HFFc6 (cell line): ENCODE measurements at regions not wholly inside any gene's neighbourhood (a gene's known extent, or its start where the extent isn't known, plus 50 kb on each side); places are given as distances from the start of the nearest gene placed in this dataset.

Source experiments
- DNase-seq: peaks from one replicate; pipeline ENCODE4 v3.0.0-alpha.2; 2018
- H3K27ac Mint-ChIP-seq: 2 replicates; pipeline ENCODE4 v1.8.0; 2020; ENCODE audit warnings: mild to moderate bottlenecking, mixed read lengths
- H3K27me3 Mint-ChIP-seq: 2 replicates; pipeline ENCODE4 v1.8.0; 2021; ENCODE audit warnings: mild to moderate bottlenecking, moderate library complexity, mixed read lengths; ENCODE audit not compliant: insufficient read depth
- H3K36me3 Mint-ChIP-seq: 2 replicates; pipeline ENCODE4 v1.8.0; 2021; ENCODE audit warnings: low read depth, mixed read lengths
- H3K4me1 Mint-ChIP-seq: 2 replicates; pipeline ENCODE4 v1.8.0; 2020; ENCODE audit warnings: low read depth, mixed read lengths
- H3K4me3 Mint-ChIP-seq: 2 replicates; pipeline ENCODE4 v1.8.0; 2020; ENCODE audit warnings: mild to moderate bottlenecking, moderate library complexity, mixed read lengths
- H3K9me3 Mint-ChIP-seq: 2 replicates; pipeline ENCODE4 v1.8.0; 2020; ENCODE audit warnings: mild to moderate bottlenecking, mixed read lengths
- CTCF ChIP-seq: fragments of 200-600 bp; sonication (generic); IDR thresholded peaks from 2 replicates; pipeline ENCODE4 v1.5.0; 2021; ENCODE audit warnings: antibody characterized with exemption, mild to moderate bottlenecking

GRCh38 chr9:80294318-80294717 is 722.6 kb downstream of the TLE4 start:
- no peaks in the 10 kb centered on the region; the same call in 1 of the 2 replicates for H3K27me3 Mint-ChIP-seq
- no peaks in the 10 kb centered on the region for H3K36me3 Mint-ChIP-seq
- H3K4me3 Mint-ChIP-seq, result no peak overlapping the region
- no peak for DNase-seq
- H3K9me3 Mint-ChIP-seq, result peaks cover 39% of the 10 kb centered on the region
- no peak overlapping the region for H3K27ac Mint-ChIP-seq
- no peaks in the 10 kb centered on the region for H3K4me1 Mint-ChIP-seq
- no peak for TF ChIP-seq CTCF

GRCh38 chr9:80292231-80292630 is 720.5 kb downstream of the TLE4 start:
- no peak for DNase-seq
- Mint-ChIP-seq H3K9me3 (peaks cover 31% of the 10 kb centered on the region), H3K27me3 (no peaks in the 10 kb centered on the region; the same call in 1 of the 2 replicates), H3K36me3 (no peaks in the 10 kb centered on the region), H3K27ac (no peak overlapping the region), H3K4me1 (no peaks in the 10 kb centered on the region), H3K4me3 (no peak overlapping the region)
- no peak for TF ChIP-seq CTCF

GRCh38 chr9:80285326-80285725 is 713.6 kb downstream of the TLE4 start:
- no peak for TF ChIP-seq CTCF
- no peak overlapping the region for H3K27ac Mint-ChIP-seq

GRCh38 chr9:80282766-80283165 is 711.0 kb downstream of the TLE4 start:
- no peaks in the 10 kb centered on the region for H3K27me3 Mint-ChIP-seq
- no peak for DNase-seq
- peaks cover 16% of the 10 kb centered on the region for H3K9me3 Mint-ChIP-seq
- no peaks in the 10 kb centered on the region for H3K4me1 Mint-ChIP-seq
- TF ChIP-seq CTCF, result no peak
- H3K4me3 Mint-ChIP-seq, result no peak overlapping the region
- no peak overlapping the region for H3K27ac Mint-ChIP-seq
- no peaks in the 10 kb centered on the region for H3K36me3 Mint-ChIP-seq

More at GRCh38 chr9:80285326-80285725, 713.6 kb downstream of the TLE4 start:
- H3K27me3 Mint-ChIP-seq, result no peaks in the 10 kb centered on the region; the same call in 1 of the 2 replicates
- no peaks in the 10 kb centered on the region for H3K36me3 Mint-ChIP-seq
- no peaks in the 10 kb centered on the region for H3K4me1 Mint-ChIP-seq
- no peak for DNase-seq
- H3K4me3 Mint-ChIP-seq, result no peak overlapping the region
- H3K9me3 Mint-ChIP-seq, result peaks cover 21% of the 10 kb centered on the region

- H3K4me3 Mint-ChIP-seq, result no peak overlapping the region
- no peaks in the 10 kb centered on the region for H3K27me3 Mint-ChIP-seq
- H3K9me3 Mint-ChIP-seq, result peaks cover 20% of the 10 kb centered on the region
- no peak for DNase-seq
- no peaks in the 10 kb centered on the region for H3K4me1 Mint-ChIP-seq
- no peaks in the 10 kb centered on the region for H3K36me3 Mint-ChIP-seq
- H3K27ac Mint-ChIP-seq, result no peak overlapping the region
- TF ChIP-seq CTCF, result no peak
Observed at GRCh38 chr9:80259079-80259478, 687.3 kb downstream of the TLE4 start.

- no peaks in the 10 kb centered on the region for H3K36me3 Mint-ChIP-seq
- H3K9me3 Mint-ChIP-seq, result peaks cover 8% of the 10 kb centered on the region
- no peaks in the 10 kb centered on the region for H3K27me3 Mint-ChIP-seq
- DNase-seq, result no peak
- no peak overlapping the region for H3K4me3 Mint-ChIP-seq
- H3K27ac Mint-ChIP-seq, result no peak overlapping the region
- no peaks in the 10 kb centered on the region for H3K4me1 Mint-ChIP-seq
- no peak for TF ChIP-seq CTCF
Observed at GRCh38 chr9:80251778-80252177, 680.0 kb downstream of the TLE4 start.
